ENCODE measurements at regions not wholly inside any gene's neighbourhood (a gene's known extent, or its start where the extent isn't known, plus 50 kb on each side); places are given as distances from the start of the nearest gene placed in this dataset.

GRCh38 chr5:124679578-124680199 lies 66.8 kb downstream of the ZNF608 start:
- H3K23ac ChIP-seq (ENCODE audit: insufficient read length), result no peak overlapping the region
- no peak overlapping the region; the same call in 1 of the 2 replicates for H2AK5ac ChIP-seq (ENCODE audit: low read depth, low read length)
- no peak overlapping the region for H3K56ac ChIP-seq (replicated peaks; ENCODE audit: insufficient read length, low read depth, low read length)
- H3K36me3 ChIP-seq (ENCODE audit: control insufficient read depth in 2 of 4, insufficient read depth in 4 of 4, low read length in 3 of 4), result no peaks in the 10 kb centered on the region; a peak in 1 of 8 replicates
- no peak overlapping the region for H2BK15ac ChIP-seq (ENCODE audit: low read length)
- no peak overlapping the region for H2BK120ac ChIP-seq (replicated peaks; ENCODE audit: low read depth, low read length)
- no peak for DNase-seq (ENCODE audit: low read depth in 1 of 2, low spot score in 2 of 2)
- H3K23me2 ChIP-seq (ENCODE audit: low read depth, low read length), result no peaks in the 10 kb centered on the region; the same call in 1 of the 2 replicates
- no peaks in the 10 kb centered on the region for H3K9me3 ChIP-seq (ENCODE audit: insufficient read depth in 2 of 2, low read depth in 1 of 2, low read length in 1 of 2)
- ChIA-PET POLR2A (ENCODE audit: partially characterized antibody) (no interaction called here), CTCF (ENCODE audit: partially characterized antibody) (interaction anchor here (1.2 to 1.7 kb wide), 3 partner anchors 15 to 59 kb away, joined by 4 to 5 read pairs (median 5); no protein-coding TSS in a partner anchor)
- no peak overlapping the region for H4K5ac ChIP-seq (ENCODE audit: insufficient read length, low read depth, low read length)
- H4K20me1 ChIP-seq (replicated peaks in 1 of 2; ENCODE audit: control insufficient read depth in 1 of 2, insufficient read depth in 2 of 2, low read length in 2 of 2), result peaks cover 1 to 2% of the 10 kb centered on the region in 2 experiments
- no peak overlapping the region for H4K8ac ChIP-seq (ENCODE audit: extremely low read depth, insufficient read depth, low read length)
- peaks cover 0 to 14% (median 8%) of the 10 kb centered on the region in 4 experiments; a peak in 6 of 7 replicates for H3K4me1 ChIP-seq (replicated peaks in 1 of 4; ENCODE audit: control insufficient read depth in 3 of 4, insufficient read depth in 4 of 4, low read length in 3 of 4)
- no peak overlapping the region for H3K27ac ChIP-seq (ENCODE audit: low read depth, low read length)
- H2BK20ac ChIP-seq (ENCODE audit: low read length), result no peak overlapping the region
- no peak for FAIRE-seq
- no peak overlapping the region for H4K91ac ChIP-seq (replicated peaks; ENCODE audit: insufficient read length, low read length)
- WGBS, 2 experiments (ENCODE audit: extremely low coverage in 1 of 2, insufficient coverage in 1 of 2, insufficient read length in 1 of 2, insufficient replicate concordance in 2 of 2, low coverage in 1 of 2, low lambda C conversion rate in 2 of 2, missing lambda C conversion rate in 1 of 2), result 92% methylated on average over 4 of the region's 4 CpGs; no CpG with 5 or more reads in 1 of the 2 experiments
- no peak overlapping the region for H3K9ac ChIP-seq (replicated peaks in 1 of 4; ENCODE audit: extremely low read depth in 1 of 4, low read depth in 3 of 4, low read length in 3 of 4)
- no peak overlapping the region for H2BK12ac ChIP-seq (ENCODE audit: low read depth, low read length)
- no peaks in the 10 kb centered on the region for H3K27me3 ChIP-seq (replicated peaks in 1 of 4; ENCODE audit: control insufficient read depth in 3 of 4, extremely low read depth in 1 of 4, insufficient read depth in 3 of 4, low read length in 3 of 4)
- peaks cover 4% of the 10 kb centered on the region for H3K79me1 ChIP-seq (ENCODE audit: low read depth, low read length)
- H3K14ac ChIP-seq (ENCODE audit: insufficient read length), result no peak overlapping the region
- H2BK5ac ChIP-seq (ENCODE audit: low read depth, low read length), result no peak overlapping the region
- peaks cover 0 to 97% of the 10 kb centered on the region in 2 experiments; a peak in 2 of 4 replicates for H3K79me2 ChIP-seq (ENCODE audit: control insufficient read depth in 1 of 2, insufficient read depth in 2 of 2, low read length in 2 of 2)
- no peak overlapping the region for H3K4ac ChIP-seq (replicated peaks; ENCODE audit: insufficient read length, low read depth, low read length)
- no peak overlapping the region for H3K4me2 ChIP-seq (ENCODE audit: insufficient read depth in 1 of 2, low read depth in 2 of 2, low read length in 2 of 2)
- no peak overlapping the region for H3K4me3 ChIP-seq (ENCODE audit: extremely low read depth in 1 of 4, insufficient read depth in 2 of 4, low read depth in 3 of 4, low read length in 4 of 4)
- no peak overlapping the region; the same call in 1 of the 2 replicates for H3K18ac ChIP-seq (ENCODE audit: extremely low read depth, low read length)
- no peak overlapping the region for H2AFZ ChIP-seq (ENCODE audit: low read length)
- TF ChIP-seq CBX5 (IDR thresholded peaks at IDR 0.05; ENCODE audit: low read depth, low read length) (no peak), ASH2L (IDR thresholded peaks at IDR 0.05; ENCODE audit: low read length) (no peak), SP2 (IDR thresholded peaks at IDR 0.05; ENCODE audit: low read length) (no peak), KDM5A (IDR thresholded peaks at IDR 0.05; ENCODE audit: low read length) (no peak)

All from H1 (cell line).